ENCODE measurements at regions not wholly inside any gene's neighbourhood (a gene's known extent, or its start where the extent isn't known, plus 50 kb on each side); places are given as distances from the start of the nearest gene placed in this dataset.

DNA sequence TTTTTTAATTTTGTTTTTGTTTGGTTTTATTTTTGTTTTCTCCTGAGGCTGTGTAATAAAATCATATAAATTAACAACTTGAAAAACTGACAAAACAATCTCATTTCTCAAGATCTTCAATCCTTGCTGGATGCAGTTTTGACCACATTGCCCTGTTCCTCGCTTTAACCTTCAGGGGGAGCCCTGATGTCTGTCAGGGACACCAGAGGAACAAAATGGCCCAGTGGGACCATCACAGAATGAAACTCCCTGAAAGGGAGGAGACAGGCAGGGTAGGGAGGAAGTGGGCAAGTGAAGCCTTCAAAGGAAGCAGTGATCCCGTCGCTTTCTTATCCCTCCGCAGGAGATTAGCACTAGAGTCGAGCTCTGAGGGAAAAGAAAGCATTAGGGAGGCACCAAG is 274.9 kb upstream of the LDB2 start:
- Histone ChIP-seq H3K27me3 (ENCODE audit: control insufficient read depth, insufficient read depth, low read length) (no peaks in the 10 kb centered on the region), H3K36me3 (ENCODE audit: control insufficient read depth, insufficient read depth, low read length) (no peaks in the 10 kb centered on the region), H3K9ac (ENCODE audit: low read length) (no peak overlapping the region), H3K9me3 (ENCODE audit: control insufficient read depth, insufficient read depth, low read depth, low read length) (no peaks in the 10 kb centered on the region), H3K4me3 (ENCODE audit: low read depth, low read length) (no peak overlapping the region), H3K4me1 (ENCODE audit: control insufficient read depth, insufficient read depth, low read length) (peaks cover 11% of the 10 kb centered on the region), H3K27ac (ENCODE audit: low read depth, low read length) (no peak overlapping the region)

DNA sequence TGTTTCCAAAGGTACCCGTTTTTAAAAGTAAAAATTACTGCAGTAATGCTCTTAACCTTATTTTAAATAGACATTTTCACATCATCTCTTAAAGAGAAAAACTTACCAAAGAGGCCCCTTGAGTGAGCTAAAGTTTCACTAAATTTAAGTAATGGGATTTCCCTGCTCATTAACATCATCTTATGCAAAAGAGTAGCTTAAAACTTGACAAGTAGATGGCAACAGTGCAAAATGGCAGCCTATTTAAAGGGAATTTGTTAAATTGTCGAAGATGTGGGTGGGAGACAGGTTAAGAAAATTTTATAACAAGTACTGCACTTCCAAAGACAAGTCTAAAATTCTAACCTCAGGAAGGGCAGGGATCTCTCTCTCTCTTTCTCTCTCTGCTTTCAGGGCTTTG is 271.7 kb upstream of the LDB2 start:
- Histone ChIP-seq H3K4me3 (ENCODE audit: low read depth, low read length) (no peak overlapping the region), H3K9ac (ENCODE audit: low read length) (no peak overlapping the region), H3K27me3 (ENCODE audit: control insufficient read depth, insufficient read depth, low read length) (no peaks in the 10 kb centered on the region; the same call in 1 of the 2 replicates), H3K9me3 (ENCODE audit: control insufficient read depth, insufficient read depth, low read depth, low read length) (no peaks in the 10 kb centered on the region), H3K27ac (ENCODE audit: low read depth, low read length) (no peak overlapping the region), H3K4me1 (ENCODE audit: control insufficient read depth, insufficient read depth, low read length) (peaks cover 14% of the 10 kb centered on the region), H3K36me3 (ENCODE audit: control insufficient read depth, insufficient read depth, low read length) (no peaks in the 10 kb centered on the region)

DNA sequence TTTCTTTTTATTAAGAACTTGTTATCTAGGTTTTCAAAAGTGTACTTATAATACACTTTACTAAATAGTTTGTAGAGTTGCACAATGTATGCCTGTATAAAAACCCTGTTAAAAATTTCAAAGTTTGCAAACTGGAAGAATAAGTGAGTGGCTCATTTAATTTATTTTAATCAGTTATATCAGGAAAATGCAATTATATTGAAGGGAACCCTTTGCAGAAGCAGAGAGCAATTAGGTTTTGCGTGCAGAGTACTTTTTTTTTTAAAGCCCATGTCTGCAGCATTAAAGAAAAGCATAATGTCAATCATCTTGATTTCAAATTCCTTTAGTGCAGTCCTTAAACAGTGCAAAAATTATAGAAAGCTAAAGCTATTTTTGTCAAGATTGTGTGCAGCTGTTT is 271.3 kb upstream of the LDB2 start:
- H3K36me3 ChIP-seq (ENCODE audit: control insufficient read depth, insufficient read depth, low read length), result no peaks in the 10 kb centered on the region
- no peak overlapping the region for H3K9ac ChIP-seq (ENCODE audit: low read length)
- no peak overlapping the region for H3K4me3 ChIP-seq (ENCODE audit: low read depth, low read length)
- H3K9me3 ChIP-seq (ENCODE audit: control insufficient read depth, insufficient read depth, low read depth, low read length), result no peaks in the 10 kb centered on the region
- peaks cover 14% of the 10 kb centered on the region for H3K4me1 ChIP-seq (ENCODE audit: control insufficient read depth, insufficient read depth, low read length)
- no peak overlapping the region for H3K27ac ChIP-seq (ENCODE audit: low read depth, low read length)
- H3K27me3 ChIP-seq (ENCODE audit: control insufficient read depth, insufficient read depth, low read length), result no peaks in the 10 kb centered on the region; the same call in 1 of the 2 replicates

DNA sequence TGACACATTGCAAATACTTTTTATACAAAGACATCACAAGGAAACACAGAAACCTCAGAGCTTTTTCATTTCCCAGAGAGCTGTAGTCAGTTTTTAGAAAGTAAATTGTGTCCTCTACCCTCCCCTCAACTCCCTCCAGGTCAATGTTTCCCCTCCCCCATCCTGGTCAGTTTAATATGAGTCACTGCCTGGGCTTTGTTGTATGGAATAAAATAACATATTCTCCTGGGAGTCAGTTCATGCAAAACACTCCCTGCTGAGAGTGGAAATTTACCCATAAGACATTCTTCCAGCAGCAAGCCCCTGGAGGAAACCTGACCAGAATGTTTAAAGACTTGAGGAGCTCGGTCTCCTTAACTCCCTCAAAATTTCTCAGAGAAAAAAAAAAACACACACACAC is 270.1 kb upstream of the LDB2 start:
- H3K9ac ChIP-seq (ENCODE audit: low read length), result no peak overlapping the region
- H3K36me3 ChIP-seq (ENCODE audit: control insufficient read depth, insufficient read depth, low read length), result no peaks in the 10 kb centered on the region
- no peaks in the 10 kb centered on the region; the same call in 1 of the 2 replicates for H3K27me3 ChIP-seq (ENCODE audit: control insufficient read depth, insufficient read depth, low read length)
- no peaks in the 10 kb centered on the region for H3K9me3 ChIP-seq (ENCODE audit: control insufficient read depth, insufficient read depth, low read depth, low read length)
- H3K4me1 ChIP-seq (ENCODE audit: control insufficient read depth, insufficient read depth, low read length), result peaks cover 14% of the 10 kb centered on the region
- no peak overlapping the region for H3K4me3 ChIP-seq (ENCODE audit: low read depth, low read length)
- H3K27ac ChIP-seq (ENCODE audit: low read depth, low read length), result no peak overlapping the region

DNA sequence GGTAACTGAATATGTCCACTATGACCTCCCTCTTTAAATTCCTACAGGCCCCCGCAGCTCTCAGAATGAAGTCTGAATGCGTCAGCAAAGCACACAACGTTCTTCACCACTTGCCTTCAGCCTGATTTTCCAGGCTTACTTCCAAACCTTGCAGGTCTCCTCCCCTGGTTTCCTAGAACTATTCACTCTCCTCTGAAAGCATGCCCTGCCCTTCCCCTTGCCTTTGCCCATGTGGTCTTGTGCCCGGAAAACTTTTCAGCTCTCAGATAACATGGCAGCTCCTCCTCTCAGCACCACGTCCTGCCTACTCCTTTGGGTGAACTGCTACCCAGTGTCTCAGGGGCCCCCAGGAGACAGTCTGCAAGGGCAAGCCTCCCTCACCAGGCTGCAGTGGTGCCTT is 268.5 kb upstream of the LDB2 start:
- no peak overlapping the region for H3K27ac ChIP-seq (ENCODE audit: low read depth, low read length)
- no peaks in the 10 kb centered on the region for H3K36me3 ChIP-seq (ENCODE audit: control insufficient read depth, insufficient read depth, low read length)
- no peaks in the 10 kb centered on the region; the same call in 1 of the 2 replicates for H3K9me3 ChIP-seq (ENCODE audit: control insufficient read depth, insufficient read depth, low read depth, low read length)
- H3K4me1 ChIP-seq (ENCODE audit: control insufficient read depth, insufficient read depth, low read length), result peaks cover 16% of the 10 kb centered on the region
- no peak overlapping the region for H3K4me3 ChIP-seq (ENCODE audit: low read depth, low read length)
- no peaks in the 10 kb centered on the region; the same call in 1 of the 2 replicates for H3K27me3 ChIP-seq (ENCODE audit: control insufficient read depth, insufficient read depth, low read length)
- no peak overlapping the region for H3K9ac ChIP-seq (ENCODE audit: low read length)

DNA sequence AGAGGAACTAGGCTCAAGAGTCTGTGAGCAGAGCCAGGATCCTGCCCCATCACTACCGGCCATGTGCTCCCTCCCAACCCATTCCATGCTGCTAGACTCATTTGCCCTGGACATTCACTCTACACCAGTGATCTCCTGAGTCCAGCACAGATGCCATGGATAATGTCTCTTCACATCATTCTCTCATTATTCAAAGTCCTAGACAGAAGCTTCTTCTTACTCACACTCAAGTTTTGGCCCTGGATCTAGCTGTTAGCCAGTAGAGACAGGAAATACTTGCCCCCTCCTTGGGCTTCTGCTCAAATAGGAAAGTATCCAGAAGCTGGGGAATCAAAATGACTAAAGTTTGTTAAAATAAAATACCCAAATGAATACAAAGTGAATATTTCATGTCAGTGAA is 266.8 kb upstream of the LDB2 start:
- Histone ChIP-seq H3K9ac (ENCODE audit: low read length) (no peak overlapping the region), H3K4me3 (ENCODE audit: low read depth, low read length) (no peak overlapping the region), H3K9me3 (ENCODE audit: control insufficient read depth, insufficient read depth, low read depth, low read length) (peaks cover 6% of the 10 kb centered on the region; the same call in 1 of the 2 replicates), H3K27me3 (ENCODE audit: control insufficient read depth, insufficient read depth, low read length) (no peaks in the 10 kb centered on the region; the same call in 1 of the 2 replicates), H3K4me1 (ENCODE audit: control insufficient read depth, insufficient read depth, low read length) (peaks cover 16% of the 10 kb centered on the region), H3K27ac (ENCODE audit: low read depth, low read length) (no peak overlapping the region), H3K36me3 (ENCODE audit: control insufficient read depth, insufficient read depth, low read length) (no peaks in the 10 kb centered on the region)

DNA sequence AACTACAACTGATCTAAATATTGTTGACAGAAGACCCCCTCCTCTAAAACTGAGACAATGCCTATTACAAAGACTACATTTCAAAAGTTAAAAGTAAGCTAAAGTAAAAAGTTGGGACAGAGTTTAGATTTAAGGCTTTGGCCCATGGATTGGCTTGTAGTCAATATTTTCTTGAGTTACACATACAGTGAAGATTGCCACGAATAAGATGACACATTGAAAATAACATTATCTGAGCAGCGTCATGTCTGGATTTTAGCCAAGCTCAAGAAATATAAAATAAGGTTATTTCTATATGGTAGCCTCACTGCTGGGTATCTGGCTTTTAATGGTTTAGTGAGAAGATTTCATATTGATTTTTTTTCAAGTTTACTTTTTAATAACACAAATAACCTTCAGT is 266.2 kb upstream of the LDB2 start:
- Histone ChIP-seq H3K27me3 (ENCODE audit: control insufficient read depth, insufficient read depth, low read length) (no peaks in the 10 kb centered on the region; the same call in 1 of the 2 replicates), H3K4me1 (ENCODE audit: control insufficient read depth, insufficient read depth, low read length) (peaks cover 16% of the 10 kb centered on the region), H3K9me3 (ENCODE audit: control insufficient read depth, insufficient read depth, low read depth, low read length) (peaks cover 6% of the 10 kb centered on the region; the same call in 1 of the 2 replicates), H3K4me3 (ENCODE audit: low read depth, low read length) (no peak overlapping the region), H3K9ac (ENCODE audit: low read length) (no peak overlapping the region), H3K27ac (ENCODE audit: low read depth, low read length) (no peak overlapping the region), H3K36me3 (ENCODE audit: control insufficient read depth, insufficient read depth, low read length) (no peaks in the 10 kb centered on the region)

DNA sequence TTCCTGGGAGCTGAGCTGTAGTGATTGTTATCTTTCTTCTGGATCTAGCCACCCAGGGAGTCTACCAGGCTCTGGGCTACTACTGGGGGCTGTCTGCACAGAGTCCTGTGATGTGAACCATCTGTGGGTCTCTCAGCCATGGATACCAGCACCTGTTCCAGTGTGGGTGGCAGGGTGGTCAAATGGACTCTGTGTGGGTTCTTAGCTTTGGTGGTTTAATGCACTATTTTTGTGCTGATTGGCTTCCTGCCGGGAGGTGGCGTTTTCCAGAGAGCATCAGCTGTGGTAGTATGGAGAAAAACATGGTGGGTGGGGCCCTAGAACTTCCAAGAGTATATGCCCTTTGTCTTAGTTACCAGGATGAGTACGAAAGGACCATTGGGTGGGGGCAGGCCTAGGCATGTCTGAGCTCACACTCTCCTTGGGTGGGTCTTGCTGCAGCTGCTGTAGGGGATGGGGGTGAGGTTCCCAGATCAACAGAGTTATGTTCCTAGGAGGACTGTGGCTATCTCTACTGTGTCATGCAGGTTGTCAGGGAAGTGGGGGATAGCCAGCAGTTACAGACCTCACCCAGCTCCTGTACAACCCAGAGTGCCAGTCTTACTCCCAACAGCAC is 264.8 kb upstream of the LDB2 start:
- Histone ChIP-seq H3K27me3 (ENCODE audit: control insufficient read depth, insufficient read depth, low read length) (no peaks in the 10 kb centered on the region; the same call in 1 of the 2 replicates), H3K4me1 (ENCODE audit: control insufficient read depth, insufficient read depth, low read length) (peaks cover 8% of the 10 kb centered on the region), H3K9ac (ENCODE audit: low read length) (no peak overlapping the region), H3K36me3 (ENCODE audit: control insufficient read depth, insufficient read depth, low read length) (no peaks in the 10 kb centered on the region), H3K27ac (ENCODE audit: low read depth, low read length) (no peak overlapping the region), H3K9me3 (ENCODE audit: control insufficient read depth, insufficient read depth, low read depth, low read length) (peaks cover 6% of the 10 kb centered on the region; the same call in 1 of the 2 replicates), H3K4me3 (ENCODE audit: low read depth, low read length) (no peak overlapping the region)

DNA sequence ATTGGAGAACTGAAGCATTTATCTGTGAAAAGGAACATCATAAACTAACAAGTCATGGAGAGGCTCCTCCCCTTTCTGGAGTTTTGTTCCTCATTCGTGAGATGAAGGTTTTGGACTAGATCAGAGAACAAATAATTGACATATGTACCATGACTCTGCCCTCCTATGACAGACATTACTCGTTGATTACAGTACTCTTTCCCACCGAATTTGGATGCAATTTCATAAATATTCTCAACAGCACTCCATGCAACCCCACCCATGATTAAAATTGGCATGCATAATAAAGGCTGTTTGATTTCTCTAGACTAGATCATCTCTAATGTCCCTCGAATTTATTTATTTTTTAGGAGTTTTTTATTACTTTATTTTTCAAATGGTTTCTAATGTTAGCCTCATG is 258.9 kb upstream of the LDB2 start:
- Histone ChIP-seq H3K4me1 (ENCODE audit: control insufficient read depth, insufficient read depth, low read length) (peaks cover 19% of the 10 kb centered on the region), H3K4me3 (ENCODE audit: low read depth, low read length) (no peak overlapping the region), H3K27me3 (ENCODE audit: control insufficient read depth, insufficient read depth, low read length) (no peaks in the 10 kb centered on the region), H3K36me3 (ENCODE audit: control insufficient read depth, insufficient read depth, low read length) (no peaks in the 10 kb centered on the region), H3K9ac (ENCODE audit: low read length) (no peak overlapping the region), H3K9me3 (ENCODE audit: control insufficient read depth, insufficient read depth, low read depth, low read length) (0 out of 2 replicates have a peak, but pooled peaks cover 6% of the 10 kb centered on the region), H3K27ac (ENCODE audit: low read depth, low read length) (no peak overlapping the region)

DNA sequence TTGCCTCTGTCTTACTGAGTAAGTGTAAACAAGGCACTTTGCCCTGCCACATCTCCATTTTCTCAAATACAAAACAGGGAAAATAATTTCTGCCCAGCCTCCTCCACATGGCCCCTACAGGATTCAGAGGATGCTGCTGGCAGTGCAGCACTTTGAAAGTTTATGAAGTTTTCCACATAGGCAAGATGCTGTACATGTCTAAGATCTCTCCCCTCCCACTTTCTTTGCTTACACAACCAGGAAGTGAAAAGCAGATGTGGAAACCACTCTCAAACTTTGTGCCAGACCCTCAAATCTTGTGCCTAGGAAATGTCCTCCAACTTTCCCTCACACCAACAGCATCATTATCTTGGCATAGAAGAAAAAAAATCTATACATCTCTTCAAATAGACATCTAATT is 257.0 kb upstream of the LDB2 start:
- no peaks in the 10 kb centered on the region for H3K27me3 ChIP-seq (ENCODE audit: control insufficient read depth, insufficient read depth, low read length)
- H3K27ac ChIP-seq (ENCODE audit: low read depth, low read length), result no peak overlapping the region
- H3K9ac ChIP-seq (ENCODE audit: low read length), result no peak overlapping the region
- H3K36me3 ChIP-seq (ENCODE audit: control insufficient read depth, insufficient read depth, low read length), result no peaks in the 10 kb centered on the region
- no peak overlapping the region for H3K4me3 ChIP-seq (ENCODE audit: low read depth, low read length)
- peaks cover 19% of the 10 kb centered on the region for H3K4me1 ChIP-seq (ENCODE audit: control insufficient read depth, insufficient read depth, low read length)
- no peaks in the 10 kb centered on the region for H3K9me3 ChIP-seq (ENCODE audit: control insufficient read depth, insufficient read depth, low read depth, low read length)

DNA sequence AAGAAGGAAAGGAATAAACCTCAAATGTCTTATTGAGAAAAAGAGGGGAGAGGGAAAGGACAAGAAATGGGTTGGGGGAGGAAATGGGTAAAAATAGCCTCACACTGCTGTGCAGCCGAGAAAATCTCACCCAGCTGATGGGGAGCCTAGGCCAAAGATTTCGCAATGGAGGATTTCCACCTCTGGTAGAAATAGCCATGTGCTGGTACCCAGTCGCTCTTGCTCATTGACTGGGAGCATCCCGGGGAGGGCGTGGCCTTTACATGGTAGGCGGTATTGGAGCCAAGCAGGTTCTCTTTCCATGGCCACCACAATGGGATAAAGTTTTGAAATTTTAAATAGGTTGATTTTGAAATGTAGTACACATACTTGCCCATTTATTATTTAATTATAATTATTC is 255.1 kb upstream of the LDB2 start:
- Histone ChIP-seq H3K27me3 (ENCODE audit: control insufficient read depth, insufficient read depth, low read length) (no peaks in the 10 kb centered on the region), H3K9ac (ENCODE audit: low read length) (no peak overlapping the region), H3K27ac (ENCODE audit: low read depth, low read length) (no peak overlapping the region), H3K9me3 (ENCODE audit: control insufficient read depth, insufficient read depth, low read depth, low read length) (peaks cover 5% of the 10 kb centered on the region; the same call in 1 of the 2 replicates), H3K36me3 (ENCODE audit: control insufficient read depth, insufficient read depth, low read length) (no peaks in the 10 kb centered on the region), H3K4me3 (ENCODE audit: low read depth, low read length) (no peak overlapping the region), H3K4me1 (ENCODE audit: control insufficient read depth, insufficient read depth, low read length) (peaks cover 19% of the 10 kb centered on the region)

All from HUES6 (cell line).